ENCODE measurements at regions not wholly inside any gene's neighbourhood (a gene's known extent, or its start where the extent isn't known, plus 50 kb on each side); places are given as distances from the start of the nearest gene placed in this dataset.

DNA sequence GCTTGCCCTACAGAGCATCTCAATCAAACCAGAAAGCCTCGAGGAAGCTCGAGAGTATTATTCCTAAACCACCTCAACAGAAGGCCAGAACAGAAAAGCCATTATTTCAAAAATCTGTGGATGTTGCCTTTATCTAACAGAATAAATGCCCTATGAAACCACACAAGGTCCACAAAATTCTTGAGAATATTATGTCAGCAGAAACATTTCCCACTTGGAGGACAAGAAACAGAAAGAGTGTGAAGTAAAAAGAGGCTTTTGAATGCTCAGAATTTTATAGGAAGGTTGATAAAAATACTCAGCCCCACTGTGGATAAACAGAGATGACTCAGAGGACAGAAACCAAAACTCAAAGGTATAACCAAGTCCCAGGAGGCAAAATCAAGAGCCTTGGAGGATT, 146.4 kb upstream of the LRRC7 start:
- H3K4me1 Mint-ChIP-seq (ENCODE audit: low read depth), result no peaks in the 10 kb centered on the region
- no peaks in the 10 kb centered on the region for H3K36me3 Mint-ChIP-seq (ENCODE audit: low read depth)
- no peaks in the 10 kb centered on the region for H3K9me3 Mint-ChIP-seq
- no peak overlapping the region for H3K27ac Mint-ChIP-seq
- ChIA-PET POLR2A (no interaction called here), CTCF (no interaction called here)
- intact Hi-C loops (cut with micrococcal nuclease), result no loop called here
- H3K27me3 Mint-ChIP-seq, result no peaks in the 10 kb centered on the region
- TF ChIP-seq, protein P1, sequence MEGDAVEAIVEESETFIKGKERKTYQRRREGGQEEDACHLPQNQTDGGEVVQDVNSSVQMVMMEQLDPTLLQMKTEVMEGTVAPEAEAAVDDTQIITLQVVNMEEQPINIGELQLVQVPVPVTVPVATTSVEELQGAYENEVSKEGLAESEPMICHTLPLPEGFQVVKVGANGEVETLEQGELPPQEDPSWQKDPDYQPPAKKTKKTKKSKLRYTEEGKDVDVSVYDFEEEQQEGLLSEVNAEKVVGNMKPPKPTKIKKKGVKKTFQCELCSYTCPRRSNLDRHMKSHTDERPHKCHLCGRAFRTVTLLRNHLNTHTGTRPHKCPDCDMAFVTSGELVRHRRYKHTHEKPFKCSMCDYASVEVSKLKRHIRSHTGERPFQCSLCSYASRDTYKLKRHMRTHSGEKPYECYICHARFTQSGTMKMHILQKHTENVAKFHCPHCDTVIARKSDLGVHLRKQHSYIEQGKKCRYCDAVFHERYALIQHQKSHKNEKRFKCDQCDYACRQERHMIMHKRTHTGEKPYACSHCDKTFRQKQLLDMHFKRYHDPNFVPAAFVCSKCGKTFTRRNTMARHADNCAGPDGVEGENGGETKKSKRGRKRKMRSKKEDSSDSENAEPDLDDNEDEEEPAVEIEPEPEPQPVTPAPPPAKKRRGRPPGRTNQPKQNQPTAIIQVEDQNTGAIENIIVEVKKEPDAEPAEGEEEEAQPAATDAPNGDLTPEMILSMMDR (IDR thresholded peaks at IDR 0.05), result no peak
- DNase-seq (no peak), ATAC-seq (no peak)
- H3K4me3 Mint-ChIP-seq, result no peak overlapping the region

DNA sequence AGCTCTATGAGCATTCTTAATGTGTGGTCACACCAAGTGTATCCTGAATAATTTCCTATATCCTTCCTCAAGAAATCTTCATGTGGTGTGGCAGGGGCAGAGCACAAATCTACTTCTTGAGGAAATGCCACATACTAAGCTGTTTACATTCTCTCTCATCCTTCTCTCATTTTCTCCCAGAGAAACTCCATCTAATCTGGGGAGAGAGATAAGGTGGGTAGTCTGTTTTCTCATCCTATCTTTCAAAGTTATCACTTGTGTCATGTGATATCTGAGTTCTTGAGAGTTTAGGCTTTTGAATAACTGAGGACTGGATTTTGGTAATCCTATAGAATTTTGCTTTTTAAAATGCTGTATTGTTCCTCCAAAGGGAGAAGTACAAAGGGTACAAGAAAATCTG, 141.9 kb upstream of the LRRC7 start:
- Mint-ChIP-seq H3K4me3 (no peak overlapping the region), H3K27me3 (no peaks in the 10 kb centered on the region), H3K9me3 (peaks cover 3% of the 10 kb centered on the region), H3K27ac (no peak overlapping the region), H3K36me3 (ENCODE audit: low read depth) (no peaks in the 10 kb centered on the region), H3K4me1 (ENCODE audit: low read depth) (no peaks in the 10 kb centered on the region)
- CTCF ChIA-PET, result no interaction called here
- TF ChIP-seq, protein P1 (IDR thresholded peaks at IDR 0.05), result no peak
- POLR2A ChIA-PET, result no interaction called here
- DNase-seq, result no peak
- ATAC-seq, result no peak
- intact Hi-C loops (cut with micrococcal nuclease), result no loop called here

- intact Hi-C loops (cut with micrococcal nuclease), result no loop called here
Observed at GRCh38 chr1:69426401-69426800, 141.3 kb upstream of the LRRC7 start.

GRCh38 chr1:69433073-69433472, 134.6 kb upstream of the LRRC7 start:
- no peak overlapping the region for H3K27ac Mint-ChIP-seq
- intact Hi-C loops (cut with micrococcal nuclease), result no loop called here

More at GRCh38 chr1:69426401-69426800, 141.3 kb upstream of the LRRC7 start:
- Mint-ChIP-seq H3K4me1 (ENCODE audit: low read depth) (no peaks in the 10 kb centered on the region), H3K27me3 (no peaks in the 10 kb centered on the region), H3K27ac (no peak overlapping the region), H3K36me3 (ENCODE audit: low read depth) (no peaks in the 10 kb centered on the region), H3K4me3 (no peak overlapping the region), H3K9me3 (peaks cover 3% of the 10 kb centered on the region)
- no peak for DNase-seq
- TF ChIP-seq, protein P1 (IDR thresholded peaks at IDR 0.05), result no peak
- ATAC-seq, result no peak
- POLR2A ChIA-PET, result no interaction called here
- CTCF ChIA-PET, result no interaction called here

DNA sequence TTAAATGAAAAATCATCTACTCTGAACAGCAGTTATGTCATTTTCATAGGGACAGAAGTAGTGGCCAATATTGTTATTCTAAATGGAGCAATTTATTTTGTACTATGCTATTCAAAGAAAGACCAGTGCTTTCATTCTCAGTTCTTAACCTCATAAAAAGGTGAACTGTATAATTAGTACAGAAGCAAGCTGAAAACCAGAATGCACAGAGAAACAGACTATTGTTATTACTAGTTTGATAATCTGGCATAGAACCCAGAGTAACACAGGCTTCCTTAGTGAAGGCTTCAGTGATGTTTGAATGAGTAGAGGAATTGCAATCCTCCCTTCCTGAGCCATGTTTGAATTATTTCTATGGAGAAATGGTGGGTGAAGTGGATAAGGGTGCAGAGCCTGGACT, 131.6 kb upstream of the LRRC7 start:
- intact Hi-C loops (cut with micrococcal nuclease), result no loop called here
- Mint-ChIP-seq H3K36me3 (ENCODE audit: low read depth) (no peaks in the 10 kb centered on the region), H3K4me1 (ENCODE audit: low read depth) (no peaks in the 10 kb centered on the region), H3K4me3 (no peak overlapping the region), H3K27me3 (no peaks in the 10 kb centered on the region), H3K9me3 (peaks cover 1% of the 10 kb centered on the region), H3K27ac (no peak overlapping the region)
- ATAC-seq, result no peak
- TF ChIP-seq, protein P1 (IDR thresholded peaks at IDR 0.05), result no peak
- ChIA-PET POLR2A (no interaction called here), CTCF (no interaction called here)
- DNase-seq, result no peak

More at GRCh38 chr1:69433073-69433472, 134.6 kb upstream of the LRRC7 start:
- TF ChIP-seq, protein P1 (IDR thresholded peaks at IDR 0.05), result no peak
- no peaks in the 10 kb centered on the region for H3K4me1 Mint-ChIP-seq (ENCODE audit: low read depth)
- no peak for ATAC-seq
- peaks cover 4% of the 10 kb centered on the region for H3K9me3 Mint-ChIP-seq
- no peak overlapping the region for H3K4me3 Mint-ChIP-seq
- H3K27me3 Mint-ChIP-seq, result no peaks in the 10 kb centered on the region
- CTCF ChIA-PET, result no interaction called here
- H3K36me3 Mint-ChIP-seq (ENCODE audit: low read depth), result no peaks in the 10 kb centered on the region
- POLR2A ChIA-PET, result no interaction called here
- DNase-seq, result no peak
